RWPE2 (cell line): ENCODE measurements at regions not wholly inside any gene's neighbourhood (a gene's known extent, or its start where the extent isn't known, plus 50 kb on each side); places are given as distances from the start of the nearest gene placed in this dataset.

Source experiments
- ATAC-seq: fragments of 200-7000 bp; cut with Tn5 transposase; 3 replicates; pipeline ENCODE4 v1.9.1; 2021; ENCODE audit warnings: low read depth
- DNase-seq: peaks from one replicate; pipeline ENCODE4 v3.0.0-alpha.2; 2020; ENCODE audit warnings: low spot score
- H3K27ac ChIP-seq: fragments of 450-650 bp; 2 replicates; pipeline ENCODE4 v1.5.1; 2017; ENCODE audit warnings: mild to moderate bottlenecking; ENCODE audit not compliant: poor library complexity, severe bottlenecking
- H3K27me3 ChIP-seq: fragments of 250-450 bp; sonication (Bioruptor Pico); 2 replicates; pipeline ENCODE4 v1.5.1; 2021; ENCODE audit warnings: mild to moderate bottlenecking, moderate library complexity; ENCODE audit not compliant: insufficient read depth, poor library complexity, severe bottlenecking
- H3K36me3 ChIP-seq: fragments of 250-450 bp; sonication (Bioruptor Pico); 2 replicates; pipeline ENCODE4 v1.5.1; 2020; ENCODE audit warnings: low read depth, mild to moderate bottlenecking, moderate library complexity
- H3K4me1 ChIP-seq: fragments of 250-450 bp; sonication (Bioruptor Pico); 2 replicates; pipeline ENCODE4 v1.5.1; 2021; ENCODE audit warnings: mild to moderate bottlenecking, moderate library complexity; ENCODE audit not compliant: insufficient read depth, poor library complexity, severe bottlenecking
- H3K4me3 ChIP-seq: fragments of 250-450 bp; sonication (Bioruptor Pico); 2 replicates; pipeline ENCODE4 v1.5.1; 2021; ENCODE audit warnings: mild to moderate bottlenecking, moderate library complexity; ENCODE audit not compliant: severe bottlenecking
- H3K9me3 ChIP-seq: fragments of 250-450 bp; sonication (Bioruptor Pico); 2 replicates; pipeline ENCODE4 v1.5.1; 2021; ENCODE audit warnings: mild to moderate bottlenecking, moderate library complexity; ENCODE audit not compliant: severe bottlenecking
- CTCF ChIP-seq: fragments of 450-650 bp; IDR thresholded peaks from one replicate; pipeline ENCODE4 v1.5.1; 2017; ENCODE audit warnings: mild to moderate bottlenecking, moderate library complexity; ENCODE audit not compliant: poor library complexity, severe bottlenecking

DNA sequence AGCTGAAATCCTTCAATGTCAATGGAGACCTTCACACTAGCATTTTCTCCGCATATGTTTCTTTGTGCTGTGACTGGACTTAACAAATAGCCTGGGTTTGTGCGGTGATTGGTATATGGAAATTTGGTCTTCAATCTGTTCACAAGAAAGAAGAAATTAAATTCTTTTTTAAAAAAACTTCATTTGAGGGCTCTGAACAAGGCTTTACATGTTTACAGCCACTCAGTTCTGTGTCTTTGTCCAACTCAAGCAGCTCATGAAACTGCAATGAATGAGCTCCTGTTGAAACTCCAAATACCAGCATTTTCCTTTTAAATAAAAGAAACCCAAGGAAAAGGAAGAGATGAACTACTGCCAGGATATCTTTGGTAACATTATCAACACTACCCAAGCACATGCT, 57.3 kb downstream of the PIK3C2A start:
- ATAC-seq = no peak

GRCh38 chr11:17148536-17148935, 59.2 kb downstream of the PIK3C2A start:
- Histone ChIP-seq H3K9me3 (no peaks in the 10 kb centered on the region), H3K27me3 (no peaks in the 10 kb centered on the region), H3K36me3 (peaks cover 66% of the 10 kb centered on the region), H3K4me3 (no peak overlapping the region), H3K4me1 (no peaks in the 10 kb centered on the region), H3K27ac (no peak overlapping the region)
- DNase-seq (no peak), ATAC-seq (no peak)
- no peak for TF ChIP-seq CTCF

More for the DNA sequence above, 57.3 kb downstream of the PIK3C2A start:
- no peak overlapping the region for H3K4me3 ChIP-seq
- no peaks in the 10 kb centered on the region for H3K4me1 ChIP-seq
- H3K9me3 ChIP-seq = no peaks in the 10 kb centered on the region
- TF ChIP-seq CTCF = no peak
- H3K27ac ChIP-seq = no peak overlapping the region
- peaks cover 69% of the 10 kb centered on the region for H3K36me3 ChIP-seq
- no peaks in the 10 kb centered on the region for H3K27me3 ChIP-seq
- DNase-seq = no peak

DNA sequence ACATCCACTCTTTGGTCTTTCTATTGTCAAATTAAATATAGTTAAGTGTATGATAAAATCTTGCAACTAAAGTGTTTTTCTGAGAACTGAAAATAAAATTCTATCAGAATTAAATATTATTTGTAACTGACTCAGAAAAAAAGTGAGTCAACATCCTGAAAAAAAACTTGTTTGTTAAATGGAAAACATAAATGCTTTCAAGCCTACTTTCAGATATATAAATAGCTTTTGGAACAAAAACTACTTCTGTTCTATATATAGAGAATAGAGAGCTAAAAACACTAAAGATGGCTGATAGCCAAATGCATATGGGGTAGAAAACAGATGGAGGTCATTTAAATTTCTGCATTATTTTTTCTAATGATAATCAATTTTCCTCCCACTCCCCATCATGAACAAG, 61.8 kb downstream of the PIK3C2A start:
- H3K27me3 ChIP-seq = no peaks in the 10 kb centered on the region
- H3K4me1 ChIP-seq = no peaks in the 10 kb centered on the region
- H3K27ac ChIP-seq = no peak overlapping the region
- H3K9me3 ChIP-seq = no peaks in the 10 kb centered on the region
- no peak for ATAC-seq
- peaks cover 58% of the 10 kb centered on the region for H3K36me3 ChIP-seq
- no peak for DNase-seq
- TF ChIP-seq CTCF = no peak
- H3K4me3 ChIP-seq = no peak overlapping the region

- H3K27ac ChIP-seq = no peak overlapping the region
- H3K9me3 ChIP-seq = no peaks in the 10 kb centered on the region
- peaks cover 43% of the 10 kb centered on the region for H3K36me3 ChIP-seq
- no peak for ATAC-seq
- H3K27me3 ChIP-seq = no peaks in the 10 kb centered on the region
- no peaks in the 10 kb centered on the region for H3K4me1 ChIP-seq
- no peak for DNase-seq
- TF ChIP-seq CTCF = no peak
- no peak overlapping the region for H3K4me3 ChIP-seq
Observed at GRCh38 chr11:17142450-17142849, 65.0 kb upstream of the RPS13 start.

- no peak for TF ChIP-seq CTCF
- H3K4me3 ChIP-seq = no peak overlapping the region
- no peaks in the 10 kb centered on the region for H3K9me3 ChIP-seq
- ATAC-seq (no peak), DNase-seq (no peak)
- H3K36me3 ChIP-seq = peaks cover 45% of the 10 kb centered on the region
- no peaks in the 10 kb centered on the region for H3K4me1 ChIP-seq
- H3K27me3 ChIP-seq = no peaks in the 10 kb centered on the region
- no peak overlapping the region for H3K27ac ChIP-seq
Observed at GRCh38 chr11:17141156-17141555, 63.7 kb upstream of the RPS13 start.
